Karpas-422 (cell line): ENCODE measurements at regions not wholly inside any gene's neighbourhood (a gene's known extent, or its start where the extent isn't known, plus 50 kb on each side); places are given as distances from the start of the nearest gene placed in this dataset.

Experiments
- DNase-seq: peaks from one replicate; pipeline ENCODE4 v3.0.0-alpha.2; 2015
- H2AFZ ChIP-seq: fragments of 200-600 bp; sonication (generic); 2 replicates; pipeline ENCODE4 v1.6.1; 2014; ENCODE audit warnings: antibody characterized with exemption, low read length, mixed read lengths
- H3K27ac ChIP-seq: fragments of 200-600 bp; sonication (generic); 2 replicates; pipeline ENCODE4 v1.5.1; 2014; ENCODE audit warnings: mild to moderate bottlenecking, low read length, moderate library complexity
- H3K27me3 ChIP-seq: fragments of 200-600 bp; sonication (generic); 2 replicates; pipeline ENCODE4 v1.6.1; 2014; ENCODE audit warnings: low read length, mixed read lengths
- H3K36me3 ChIP-seq: fragments of 200-600 bp; sonication (generic); 2 replicates; pipeline ENCODE4 v1.6.1; 2014; ENCODE audit warnings: low read length, mixed read lengths; ENCODE audit not compliant: insufficient read depth
- H3K4me1 ChIP-seq: fragments of 200-600 bp; sonication (generic); 2 replicates; pipeline ENCODE4 v1.6.1; 2014; ENCODE audit warnings: mild to moderate bottlenecking, low read length, mixed read lengths
- H3K4me2 ChIP-seq: fragments of 200-600 bp; sonication (generic); 2 replicates; pipeline ENCODE4 v1.6.1; 2014; ENCODE audit warnings: low read length, low read depth, mild to moderate bottlenecking; ENCODE audit not compliant: poor library complexity, severe bottlenecking
- H3K4me3 ChIP-seq: fragments of 200-600 bp; sonication (generic); 2 replicates; pipeline ENCODE4 v1.5.1; 2014; ENCODE audit warnings: mild to moderate bottlenecking, antibody characterized with exemption, low read length, mixed read lengths
- H3K79me2 ChIP-seq: fragments of 200-600 bp; sonication (generic); 2 replicates; pipeline ENCODE4 v1.6.1; 2014; ENCODE audit warnings: mild to moderate bottlenecking, low read length, mixed read lengths
- H3K9ac ChIP-seq: fragments of 200-600 bp; sonication (generic); 2 replicates; pipeline ENCODE4 v1.6.0; 2014; ENCODE audit warnings: low read length
- H3K9me2 ChIP-seq: fragments of 200-600 bp; sonication (generic), shearing (Covaris generic); replicated peaks from 2 replicates; pipeline ENCODE4 v1.6.0; 2014; ENCODE audit warnings: mild to moderate bottlenecking, low read length, moderate library complexity; ENCODE audit not compliant: insufficient read depth
- H3K9me3 ChIP-seq: fragments of 300-700, 200-600 bp; sonication (generic); 2 replicates; pipeline ENCODE4 v1.6.1; 2014; ENCODE audit warnings: low read length, mixed read lengths
- H4K20me1 ChIP-seq: fragments of 200-600 bp; sonication (generic); 2 replicates; pipeline ENCODE4 v1.6.1; 2014; ENCODE audit warnings: mild to moderate bottlenecking, antibody characterized with exemption, low read length, low read depth; ENCODE audit not compliant: insufficient read depth

DNA sequence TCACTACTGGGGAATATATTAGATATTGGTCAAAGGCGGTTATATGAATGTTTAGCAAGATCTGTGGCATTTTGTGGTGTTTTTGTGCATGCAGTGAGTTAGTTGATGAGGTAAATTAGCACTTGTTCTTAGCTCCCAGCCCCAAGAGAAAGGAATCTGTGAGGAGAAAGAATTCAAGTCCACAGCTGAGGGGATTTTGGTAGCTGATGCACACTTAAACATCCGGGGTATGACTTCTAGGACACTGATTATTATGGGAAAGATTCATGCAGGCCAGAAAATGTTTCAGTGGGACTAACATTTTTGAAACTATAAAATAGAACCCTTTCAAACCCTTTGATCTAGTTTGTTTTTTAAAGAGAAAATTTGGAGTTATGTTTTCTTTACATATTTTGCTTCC lies 118.2 kb upstream of the RPS23 start:
- Histone ChIP-seq H3K9ac (no peak overlapping the region), H3K4me1 (no peaks in the 10 kb centered on the region)

DNA sequence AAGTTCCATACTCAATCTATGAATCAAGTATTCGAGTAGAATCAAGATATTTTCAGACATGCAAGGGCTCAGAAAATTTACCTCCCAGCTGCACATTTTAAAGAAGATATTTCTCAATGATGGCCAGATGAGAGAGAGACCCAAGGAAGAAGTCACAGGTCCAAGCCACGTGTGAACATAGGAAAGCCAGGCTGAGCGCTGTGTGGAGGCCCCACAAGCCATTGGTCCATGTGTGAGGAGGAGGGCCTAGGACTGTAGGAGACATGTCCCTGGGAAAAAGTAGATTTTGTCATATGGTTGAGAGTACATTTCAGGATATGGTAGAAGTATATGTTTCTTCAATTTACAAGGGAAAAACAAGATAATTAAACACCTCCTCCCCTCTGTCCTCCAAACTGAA lies 115.8 kb upstream of the RPS23 start:
- Histone ChIP-seq H3K4me1 (no peaks in the 10 kb centered on the region), H2AFZ (no peak overlapping the region), H3K36me3 (no peaks in the 10 kb centered on the region), H3K27me3 (no peaks in the 10 kb centered on the region), H3K9ac (no peak overlapping the region), H3K4me3 (no peak overlapping the region), H3K27ac (no peak overlapping the region), H3K79me2 (no peaks in the 10 kb centered on the region), H3K9me3 (no peaks in the 10 kb centered on the region), H3K4me2 (no peak overlapping the region), H3K9me2 (no peaks in the 10 kb centered on the region), H4K20me1 (no peaks in the 10 kb centered on the region)
- DNase-seq = no peak

More for the DNA sequence above, 118.2 kb upstream of the RPS23 start:
- Histone ChIP-seq H3K9me2 (no peaks in the 10 kb centered on the region), H3K27me3 (no peaks in the 10 kb centered on the region), H4K20me1 (no peaks in the 10 kb centered on the region), H3K4me2 (no peak overlapping the region), H3K79me2 (no peaks in the 10 kb centered on the region), H3K36me3 (no peaks in the 10 kb centered on the region), H3K27ac (no peak overlapping the region), H3K9me3 (no peaks in the 10 kb centered on the region), H2AFZ (no peak overlapping the region), H3K4me3 (no peak overlapping the region)
- DNase-seq = no peak

DNA sequence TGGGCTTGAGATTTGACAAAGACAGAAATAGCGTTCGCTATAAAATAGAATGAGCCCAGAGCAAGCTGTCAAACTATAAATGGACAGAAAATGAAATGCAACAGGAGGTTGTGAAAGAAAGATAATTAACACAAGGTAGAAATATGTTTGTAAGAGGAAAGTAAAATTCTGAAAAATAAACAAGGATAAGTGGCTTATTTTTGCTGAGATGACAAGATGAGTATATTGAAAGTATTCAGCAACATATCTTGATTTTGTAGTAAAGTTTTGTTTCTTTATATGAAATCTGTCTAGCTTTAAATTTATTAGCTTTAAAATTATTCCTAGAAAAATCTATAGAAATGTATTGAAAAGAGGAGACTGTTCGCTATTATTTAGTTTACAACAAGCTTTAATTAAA lies 111.9 kb upstream of the RPS23 start:
- Histone ChIP-seq H3K79me2 (no peaks in the 10 kb centered on the region), H3K9me2 (no peaks in the 10 kb centered on the region), H3K4me1 (no peaks in the 10 kb centered on the region), H3K9me3 (no peaks in the 10 kb centered on the region), H2AFZ (no peak overlapping the region), H4K20me1 (no peaks in the 10 kb centered on the region), H3K4me3 (no peak overlapping the region), H3K27ac (no peak overlapping the region), H3K27me3 (no peaks in the 10 kb centered on the region), H3K9ac (no peak overlapping the region), H3K36me3 (no peaks in the 10 kb centered on the region), H3K4me2 (no peak overlapping the region)
- DNase-seq = no peak

DNA sequence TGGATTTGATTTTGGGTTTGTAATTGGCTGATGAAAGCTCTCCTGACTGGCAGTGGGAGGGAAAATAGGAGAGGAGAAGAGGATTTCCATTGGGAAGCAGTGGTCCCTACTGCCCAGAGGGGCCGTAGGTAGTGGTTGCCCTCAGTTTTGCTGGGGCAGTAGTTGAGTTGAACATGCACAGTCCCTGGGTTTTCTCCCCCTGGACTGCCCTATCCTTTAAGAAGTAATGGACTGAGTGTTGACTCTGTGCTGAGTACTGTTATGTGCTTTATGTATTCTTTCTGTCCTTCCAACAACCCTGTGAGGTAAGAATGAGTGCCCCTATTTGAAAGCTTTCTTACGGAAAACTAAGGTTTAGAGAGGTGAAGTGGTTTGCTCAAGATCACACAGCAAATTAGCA lies 111.2 kb upstream of the RPS23 start:
- no peaks in the 10 kb centered on the region for H4K20me1 ChIP-seq
- no peaks in the 10 kb centered on the region for H3K4me1 ChIP-seq
- DNase-seq = no peak
- H3K4me3 ChIP-seq = no peak overlapping the region
- H3K36me3 ChIP-seq = no peaks in the 10 kb centered on the region
- no peak overlapping the region for H3K27ac ChIP-seq
- H3K9me3 ChIP-seq = no peaks in the 10 kb centered on the region
- no peaks in the 10 kb centered on the region for H3K27me3 ChIP-seq
- H3K79me2 ChIP-seq = no peaks in the 10 kb centered on the region
- no peak overlapping the region for H3K4me2 ChIP-seq
- no peak overlapping the region for H2AFZ ChIP-seq
- no peak overlapping the region for H3K9ac ChIP-seq
- no peaks in the 10 kb centered on the region for H3K9me2 ChIP-seq

DNA sequence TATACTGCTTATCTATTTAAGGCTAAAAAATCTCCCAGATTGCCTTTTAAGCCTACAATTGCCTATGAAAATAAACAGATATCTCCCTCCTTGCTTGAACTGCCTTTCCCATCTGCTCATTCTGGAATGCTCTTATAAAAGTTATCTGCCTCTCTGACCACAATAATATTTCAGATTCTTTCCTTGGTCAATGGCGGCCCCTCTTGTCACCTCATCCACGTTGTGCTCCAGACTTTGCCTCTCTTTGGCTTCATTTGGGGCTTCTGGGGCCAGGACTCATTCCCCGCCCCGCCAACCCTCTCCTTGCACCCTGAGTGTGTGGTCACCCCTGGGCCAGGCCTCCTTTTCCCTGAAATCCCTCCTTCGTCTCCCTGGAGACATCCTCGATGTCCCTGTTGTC lies 110.0 kb upstream of the RPS23 start:
- H3K9me3 ChIP-seq = no peaks in the 10 kb centered on the region
- no peaks in the 10 kb centered on the region for H3K79me2 ChIP-seq
- no peaks in the 10 kb centered on the region for H3K36me3 ChIP-seq
- H3K27ac ChIP-seq = no peak overlapping the region
- no peak overlapping the region for H3K4me3 ChIP-seq
- H3K4me1 ChIP-seq = no peaks in the 10 kb centered on the region
- no peak overlapping the region for H3K9ac ChIP-seq
- no peaks in the 10 kb centered on the region for H3K27me3 ChIP-seq
- no peaks in the 10 kb centered on the region for H4K20me1 ChIP-seq
- H3K9me2 ChIP-seq = no peaks in the 10 kb centered on the region
- no peak overlapping the region for H3K4me2 ChIP-seq
- H2AFZ ChIP-seq = no peak overlapping the region
- no peak for DNase-seq

DNA sequence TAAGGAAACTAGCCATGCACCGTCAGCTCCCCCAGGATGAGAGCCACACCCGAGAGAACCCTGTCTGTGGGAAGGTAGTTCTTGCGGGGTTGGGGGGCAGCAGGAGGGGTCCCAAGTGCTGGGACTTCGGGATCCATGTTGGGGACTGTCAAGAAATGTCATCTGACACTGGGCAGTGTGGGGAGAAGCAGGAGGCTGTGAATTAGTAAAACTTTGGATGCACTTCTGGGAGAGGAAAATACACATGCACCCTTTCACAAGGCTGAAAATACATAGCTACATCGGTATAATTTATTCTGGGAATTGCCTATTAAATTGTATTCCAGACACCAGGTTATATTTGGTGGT lies 109.6 kb upstream of the RPS23 start:
- H2AFZ ChIP-seq = no peak overlapping the region
- no peaks in the 10 kb centered on the region for H3K36me3 ChIP-seq
- H3K4me2 ChIP-seq = no peak overlapping the region
- H3K9ac ChIP-seq = no peak overlapping the region
- H3K4me3 ChIP-seq = no peak overlapping the region
- DNase-seq = no peak
- H4K20me1 ChIP-seq = no peaks in the 10 kb centered on the region
- no peaks in the 10 kb centered on the region for H3K79me2 ChIP-seq
- no peak overlapping the region for H3K27ac ChIP-seq
- no peaks in the 10 kb centered on the region for H3K4me1 ChIP-seq
- H3K9me2 ChIP-seq = no peaks in the 10 kb centered on the region
- no peaks in the 10 kb centered on the region for H3K27me3 ChIP-seq
- H3K9me3 ChIP-seq = no peaks in the 10 kb centered on the region

DNA sequence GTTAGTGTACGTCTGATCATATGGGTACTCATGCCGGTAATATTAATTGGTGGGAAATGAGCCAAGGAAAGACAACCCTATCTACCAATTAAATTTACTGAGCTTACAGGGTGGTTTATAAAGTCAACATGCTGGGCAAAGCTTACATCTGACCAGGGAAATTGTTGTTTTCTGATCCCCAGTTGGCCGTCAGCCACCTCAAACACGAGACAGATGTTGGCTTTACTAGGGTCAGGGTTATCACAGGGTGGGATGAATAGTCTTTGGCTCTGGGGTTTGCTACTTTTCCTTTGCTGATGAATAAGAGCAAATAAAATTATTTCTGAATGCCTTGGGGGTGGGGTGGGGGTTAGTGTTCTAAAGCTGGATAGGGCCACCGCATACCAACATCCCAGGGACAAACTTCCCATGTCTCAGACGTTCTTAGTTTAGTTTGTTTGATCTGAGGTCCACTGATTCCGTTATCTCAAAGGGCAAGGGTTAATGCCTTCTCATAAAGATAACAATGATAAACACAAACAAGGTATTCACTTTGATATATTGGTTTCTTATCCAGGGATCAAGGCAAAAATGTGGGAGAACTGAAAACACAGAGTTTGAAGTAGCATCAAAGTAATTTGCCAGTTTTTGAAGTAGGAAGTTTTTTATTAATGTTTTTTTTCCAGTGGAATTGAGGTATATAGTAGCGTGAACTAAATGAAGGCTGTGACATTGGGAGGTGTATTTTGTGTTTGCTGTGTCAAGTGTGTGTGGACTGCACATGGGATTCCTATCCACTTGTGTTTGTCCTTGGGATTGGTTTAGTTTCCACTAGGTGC lies 109.1 kb upstream of the RPS23 start:
- Histone ChIP-seq H3K4me3 (no peak overlapping the region), H3K4me2 (no peak overlapping the region), H3K4me1 (no peaks in the 10 kb centered on the region), H3K27ac (no peak overlapping the region), H2AFZ (no peak overlapping the region), H3K36me3 (no peaks in the 10 kb centered on the region), H4K20me1 (no peaks in the 10 kb centered on the region), H3K9ac (no peak overlapping the region), H3K9me2 (no peaks in the 10 kb centered on the region), H3K27me3 (no peaks in the 10 kb centered on the region), H3K9me3 (no peaks in the 10 kb centered on the region), H3K79me2 (no peaks in the 10 kb centered on the region)
- DNase-seq = no peak

DNA sequence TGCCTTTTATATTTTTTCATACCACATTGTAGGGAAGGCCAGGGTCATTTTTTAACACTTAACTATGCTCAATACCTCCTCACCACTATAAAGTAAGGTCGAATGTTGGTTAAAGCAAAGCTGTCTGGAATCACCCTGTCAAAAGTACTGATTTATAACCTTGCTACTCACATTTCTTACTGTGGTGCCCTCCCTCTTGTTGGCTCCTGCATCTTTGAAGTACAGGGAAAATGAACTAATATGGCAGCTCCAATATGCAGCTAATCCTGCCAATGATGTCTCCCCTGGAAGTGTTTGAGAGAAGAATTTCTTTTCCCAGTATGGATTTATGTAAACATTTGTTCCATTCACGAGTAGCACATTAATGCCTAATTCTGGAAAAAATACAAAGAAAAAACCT lies 108.4 kb upstream of the RPS23 start:
- H3K27ac ChIP-seq = no peak overlapping the region
- H3K4me2 ChIP-seq = no peak overlapping the region

More for the DNA sequence above, 108.4 kb upstream of the RPS23 start:
- no peaks in the 10 kb centered on the region for H4K20me1 ChIP-seq
- no peaks in the 10 kb centered on the region for H3K79me2 ChIP-seq
- no peak overlapping the region for H2AFZ ChIP-seq
- DNase-seq = no peak
- H3K9me3 ChIP-seq = no peaks in the 10 kb centered on the region
- H3K9me2 ChIP-seq = no peaks in the 10 kb centered on the region
- H3K4me1 ChIP-seq = no peaks in the 10 kb centered on the region
- H3K9ac ChIP-seq = no peak overlapping the region
- no peak overlapping the region for H3K4me3 ChIP-seq
- no peaks in the 10 kb centered on the region for H3K36me3 ChIP-seq
- H3K27me3 ChIP-seq = no peaks in the 10 kb centered on the region
